Right hindlimb (tissue), 1 donor: ENCODE measurements at regions not wholly inside any gene's neighbourhood (a gene's known extent, or its start where the extent isn't known, plus 50 kb on each side); places are given as distances from the start of the nearest gene placed in this dataset.
"Not testable (repeated sequence)": the region's sequence is repeated elsewhere in the genome, so short reads cannot be mapped to it uniquely, and the experiment has no call there.

Source experiments
- DNase-seq: peaks from one replicate; pipeline ENCODE4 v3.0.0-alpha.2; 2018

DNA sequence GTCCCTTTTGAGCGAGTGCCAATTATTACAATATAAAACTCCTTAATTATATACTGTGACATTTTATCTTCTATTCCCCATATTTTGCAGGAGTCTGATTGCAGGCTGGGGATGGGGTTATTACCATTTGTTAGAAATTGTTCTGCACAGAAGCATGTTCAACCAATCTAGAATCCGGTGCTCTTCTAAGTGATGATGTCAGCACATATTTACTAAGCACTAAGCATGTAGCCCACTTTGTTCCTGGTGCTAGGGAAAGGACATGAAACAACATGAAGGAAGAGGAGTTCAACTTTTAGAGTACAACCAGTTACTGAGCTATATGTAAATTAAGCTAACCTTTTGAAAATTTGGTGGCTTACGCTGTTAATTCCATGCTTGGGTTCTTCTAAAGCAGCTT lies 52.8 kb upstream of the IL1RAPL2 start:
- no peak for DNase-seq

DNA sequence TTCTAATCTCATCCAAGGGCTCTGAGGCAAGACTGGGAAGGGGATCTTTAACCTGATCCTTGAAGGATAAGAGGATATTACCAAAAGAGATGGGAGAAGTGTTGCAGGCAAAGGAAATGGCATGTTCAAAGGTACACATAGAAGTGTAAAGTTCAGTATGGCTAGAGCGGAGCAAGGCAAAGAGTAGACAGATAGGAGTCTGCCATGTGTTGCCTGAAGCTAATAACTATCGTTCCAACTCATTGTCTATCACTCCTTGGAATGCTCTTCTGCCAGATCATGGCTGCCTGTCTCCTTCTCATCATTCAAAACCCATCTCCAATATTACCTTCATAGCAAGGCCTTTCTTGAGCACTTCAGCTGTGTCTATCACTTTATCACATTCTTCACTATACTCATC lies 55.2 kb upstream of the IL1RAPL2 start:
- no peak for DNase-seq

DNA sequence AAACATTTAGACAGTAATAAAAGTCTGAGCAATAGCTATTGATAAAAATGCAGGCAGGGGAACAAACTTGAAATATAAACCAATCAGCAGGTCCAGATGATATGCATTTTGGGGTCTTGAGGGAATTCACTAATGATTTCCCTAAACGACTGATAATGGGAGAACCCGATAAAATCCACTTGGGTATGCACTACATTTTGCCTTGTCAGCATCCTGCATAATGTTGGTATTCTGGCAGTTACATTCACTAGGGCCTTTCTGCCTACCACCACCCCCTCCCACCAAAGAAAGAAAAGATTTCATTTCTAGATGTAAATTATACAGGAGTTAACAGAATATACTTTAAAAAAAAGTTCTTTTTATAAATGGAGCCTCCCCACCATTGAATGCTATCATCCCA lies 63.5 kb upstream of the IL1RAPL2 start:
- DNase-seq = no peak

DNA sequence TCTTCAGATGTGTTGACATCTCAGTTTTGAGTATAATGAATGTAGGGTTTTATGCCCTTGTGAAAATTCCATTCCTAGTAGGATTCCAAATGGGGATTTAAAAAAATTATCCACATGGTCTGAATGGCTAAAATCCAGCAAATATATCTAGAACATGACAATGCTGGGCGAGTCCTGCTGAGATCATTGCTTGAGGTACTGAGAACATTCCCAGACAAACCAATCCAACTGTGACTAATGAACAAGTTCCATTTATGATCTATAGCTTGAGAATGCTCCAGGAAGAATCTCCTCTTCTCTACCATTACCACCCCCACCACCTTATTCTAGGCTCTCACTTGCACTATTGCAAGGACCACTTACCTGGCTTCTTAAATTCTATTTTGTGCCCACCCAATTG lies 77.2 kb upstream of the IL1RAPL2 start:
- no peak for DNase-seq

DNA sequence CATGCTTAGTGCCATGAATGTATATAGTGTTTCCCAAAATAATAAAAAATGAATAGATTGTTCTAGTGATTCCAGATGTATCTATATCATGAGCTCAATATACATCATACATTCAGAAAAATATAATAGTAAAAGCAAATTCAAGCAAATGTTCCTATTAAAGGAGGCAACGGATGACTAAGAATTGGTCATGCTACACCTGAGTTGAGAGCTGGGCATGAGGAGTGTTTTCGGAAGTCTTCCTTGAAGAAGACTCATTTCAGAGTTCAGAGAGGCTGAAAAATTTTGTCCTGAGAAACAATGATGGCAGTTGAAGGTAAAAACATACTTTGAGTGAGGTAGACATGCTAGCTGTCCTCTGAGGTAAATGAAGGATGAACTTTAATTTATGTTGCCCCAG lies 79.3 kb upstream of the IL1RAPL2 start:
- DNase-seq = no peak

DNA sequence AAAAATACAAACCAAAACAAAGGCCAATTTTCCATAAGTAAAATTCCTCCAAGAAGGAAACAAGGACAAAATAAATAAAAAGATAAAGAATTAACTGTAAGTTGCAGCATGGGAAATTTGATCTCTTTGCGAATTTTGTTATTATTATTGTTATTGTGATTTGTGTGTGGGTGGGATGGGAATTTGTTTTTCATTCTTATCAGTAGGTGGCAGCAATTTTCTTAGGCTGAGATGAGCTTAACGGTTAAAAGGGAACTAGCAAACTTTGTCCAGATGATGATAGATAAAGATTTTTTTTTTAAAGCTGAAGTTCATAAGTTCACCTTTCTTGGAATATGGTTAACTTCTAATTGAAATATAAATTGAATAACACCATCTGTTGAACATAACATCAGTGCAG lies 83.2 kb upstream of the IL1RAPL2 start:
- DNase-seq = no peak

DNA sequence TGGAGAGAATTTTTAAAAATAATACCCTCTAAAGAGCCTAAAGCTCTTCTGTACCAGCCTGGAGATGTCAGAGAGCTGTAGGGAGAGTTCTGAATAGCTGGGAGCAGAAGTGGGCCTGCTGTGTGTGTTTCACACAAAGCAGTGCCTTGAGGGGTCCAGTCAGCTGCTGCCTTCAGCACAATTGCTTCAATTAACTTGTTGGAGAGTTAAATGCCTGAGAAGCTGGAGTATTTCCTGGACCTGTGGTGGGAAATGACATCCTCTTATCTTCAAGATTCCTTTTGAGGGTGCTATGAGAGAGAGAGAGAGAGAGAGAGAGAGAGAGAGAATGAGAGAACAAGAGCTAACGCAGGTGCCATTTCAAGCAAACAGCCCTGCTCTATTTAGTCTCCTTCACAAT lies 96.2 kb upstream of the IL1RAPL2 start:
- DNase-seq = no peak

DNA sequence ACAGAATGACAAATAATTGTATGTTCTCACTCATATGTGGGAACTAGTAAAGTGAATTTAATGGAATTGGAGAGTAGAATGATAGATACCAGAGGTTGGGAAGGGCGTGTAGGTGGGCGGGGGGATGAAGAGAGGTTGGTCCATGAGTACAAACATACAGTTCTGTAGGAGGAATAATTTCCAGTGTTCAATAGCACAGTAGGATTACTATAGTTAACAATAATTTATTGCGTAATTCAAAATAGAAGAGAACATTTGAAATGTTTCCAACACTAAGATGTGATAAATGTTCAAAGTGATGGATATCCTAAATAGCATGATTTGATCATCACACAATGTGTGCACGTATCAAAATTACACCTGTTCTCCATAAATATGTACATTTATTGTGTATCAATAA lies 106.2 kb upstream of the IL1RAPL2 start:
- DNase-seq = no peak

DNA sequence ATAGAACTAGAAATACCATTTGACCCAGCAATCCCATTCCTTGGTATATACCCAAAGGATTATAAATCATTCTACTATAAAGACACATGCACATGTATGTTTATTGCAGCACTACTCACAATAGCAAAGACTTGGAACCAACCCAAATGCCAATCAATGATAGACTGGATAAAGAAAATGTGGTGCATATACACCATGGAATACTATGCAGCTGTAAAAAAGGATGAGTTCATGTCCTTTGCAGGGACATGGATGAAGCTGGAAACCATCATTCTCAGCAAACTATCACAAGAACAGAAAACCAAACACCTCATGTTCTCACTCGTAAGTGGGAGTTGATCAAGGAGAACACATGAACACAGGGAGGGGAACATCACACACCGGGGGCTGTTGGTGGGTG lies 108.9 kb upstream of the IL1RAPL2 start:
- not testable (repeated sequence) for DNase-seq

DNA sequence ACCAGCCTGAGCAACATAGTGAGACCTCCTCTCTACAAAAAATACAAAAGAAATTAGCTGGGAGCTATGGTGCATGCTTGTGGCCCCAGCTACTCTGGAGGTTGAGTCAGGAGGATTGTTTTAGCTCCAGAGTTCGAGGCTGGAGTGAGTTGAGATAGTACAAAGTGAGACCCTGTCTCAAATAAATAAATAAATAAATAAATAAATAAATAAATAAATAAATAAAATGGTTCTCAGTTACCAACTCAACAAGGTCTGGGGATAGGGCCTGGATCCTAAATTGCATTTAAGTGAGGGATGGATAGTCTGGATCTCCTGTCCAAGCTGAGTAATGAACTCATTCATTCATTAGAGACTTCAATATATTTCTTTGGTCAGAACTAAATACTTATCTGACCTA lies 115.7 kb upstream of the IL1RAPL2 start:
- DNase-seq = no peak

DNA sequence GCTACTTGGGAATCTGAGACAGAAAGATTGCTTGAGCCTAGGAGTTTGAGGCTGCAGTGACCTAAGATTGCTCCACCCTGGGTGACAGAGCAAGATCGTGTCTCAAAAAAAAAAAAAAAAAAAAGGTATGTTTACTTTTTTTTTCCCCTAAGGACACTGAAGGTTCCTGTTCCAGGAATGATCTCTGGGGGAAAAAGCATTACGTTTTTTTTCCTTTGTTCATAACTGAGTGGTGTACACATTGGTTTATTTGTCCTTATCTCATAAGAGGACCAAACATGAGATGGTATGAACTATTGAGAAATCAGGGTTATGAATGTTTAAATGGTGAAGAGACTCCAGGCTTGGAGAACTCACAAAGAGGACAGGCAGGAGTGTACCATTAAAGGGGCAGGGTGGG lies 120.4 kb upstream of the IL1RAPL2 start:
- no peak for DNase-seq

DNA sequence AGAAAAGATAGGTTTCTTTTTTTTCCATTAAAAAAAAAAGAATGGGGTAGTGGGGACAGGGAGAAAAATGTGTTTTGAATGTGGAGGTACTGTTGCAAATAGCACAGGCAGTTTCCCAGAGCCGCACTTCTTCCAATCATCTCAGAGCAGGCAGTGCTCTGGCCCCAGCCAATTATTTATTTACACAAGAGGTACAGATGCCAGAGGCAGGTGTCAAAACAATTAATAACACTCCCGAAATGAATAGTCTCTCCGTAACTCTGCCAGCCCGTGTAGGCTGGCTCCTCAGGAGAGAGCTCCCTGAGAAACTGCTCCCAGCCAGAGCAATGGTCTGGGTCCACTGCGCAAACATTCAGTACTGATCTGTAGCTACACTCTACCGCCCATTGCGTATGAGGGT lies 130.8 kb upstream of the IL1RAPL2 start:
- DNase-seq = no peak

DNA sequence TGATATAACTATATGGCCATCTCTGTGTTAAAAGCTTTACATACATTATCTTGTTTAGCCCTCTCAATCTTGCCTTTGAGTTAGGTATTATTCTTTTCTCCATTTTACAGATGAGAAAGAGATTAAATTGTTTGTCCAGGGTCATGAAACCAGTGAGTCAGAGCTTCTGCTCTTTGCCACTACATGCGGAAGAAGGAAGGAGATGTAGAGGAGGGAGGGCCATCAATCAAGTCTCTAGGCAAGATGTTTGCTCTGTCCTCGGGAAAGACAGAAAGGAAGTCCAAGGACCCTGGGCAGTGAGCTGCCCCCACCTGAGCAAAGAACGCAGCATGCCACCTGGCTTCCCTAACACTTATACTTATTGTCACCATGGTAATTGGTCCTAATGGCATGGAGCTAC lies 133.7 kb upstream of the IL1RAPL2 start:
- no peak for DNase-seq

DNA sequence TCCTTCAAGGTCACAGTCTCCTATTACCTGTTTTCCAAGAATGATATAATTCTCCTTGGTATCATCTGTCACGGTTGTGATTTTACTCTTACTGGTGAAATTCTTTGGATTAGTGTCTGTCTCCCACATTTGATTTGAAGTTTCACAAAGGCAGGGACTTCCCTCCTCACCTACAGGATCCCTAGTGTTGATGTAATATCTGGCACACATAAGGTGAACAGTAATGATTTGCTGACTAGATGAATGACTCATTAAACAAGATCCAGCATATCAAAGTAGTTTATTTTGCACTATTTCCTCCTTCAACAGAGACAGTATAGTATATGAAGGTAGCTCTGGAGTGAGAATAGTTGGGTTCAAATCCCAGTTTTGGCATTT lies 135.3 kb upstream of the IL1RAPL2 start:
- DNase-seq = no peak

DNA sequence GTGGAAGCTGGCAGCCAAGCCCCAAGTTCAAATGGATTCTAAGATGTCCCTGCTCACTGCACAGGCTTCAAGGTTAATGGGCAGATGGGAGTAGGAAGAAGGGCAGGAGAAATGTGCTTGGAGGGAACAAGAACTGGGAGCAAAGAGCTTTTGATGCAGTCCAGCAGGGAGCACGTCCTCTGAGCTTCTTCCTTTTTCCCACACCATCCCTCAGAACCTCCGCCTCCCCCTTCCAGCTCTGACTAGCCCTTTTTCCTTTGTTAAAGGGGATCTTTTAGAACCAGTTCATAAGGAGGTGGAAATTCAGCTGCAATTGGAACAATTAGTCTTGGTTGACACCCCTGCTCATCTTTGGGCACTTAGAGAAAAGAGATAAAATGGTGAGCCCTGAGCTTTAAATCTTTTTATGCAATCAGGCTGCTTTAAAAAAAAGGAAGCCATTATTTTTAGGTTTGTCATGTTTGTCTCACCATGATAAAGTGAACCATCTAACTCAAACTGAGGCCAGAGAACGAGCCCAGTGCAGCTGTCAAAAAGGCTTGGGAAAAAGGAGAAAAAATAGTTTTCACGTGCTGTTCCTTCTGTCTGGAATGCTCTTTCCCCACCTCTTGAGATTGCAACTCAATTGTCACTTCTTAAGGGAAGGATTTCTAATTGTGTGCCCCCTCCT lies 135.8 kb upstream of the IL1RAPL2 start:
- no peak for DNase-seq

DNA sequence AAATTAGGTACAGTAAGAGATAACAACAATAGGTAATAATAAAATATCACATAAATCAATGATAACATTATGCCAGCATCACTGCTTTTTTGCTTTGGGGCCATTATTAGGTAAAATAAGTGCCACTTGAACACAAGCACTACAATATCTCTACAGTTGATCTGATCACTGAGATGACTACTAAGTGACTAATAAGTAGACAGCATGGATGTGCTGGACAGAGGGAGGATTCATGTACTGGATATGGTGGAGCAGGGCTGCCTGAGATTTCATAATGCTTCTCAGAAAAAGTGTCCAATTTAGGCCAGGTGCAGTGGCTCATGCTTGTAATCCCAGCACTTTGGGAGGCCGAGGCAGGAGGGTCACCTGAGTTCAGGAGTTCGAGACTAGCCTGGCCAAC lies 137.8 kb upstream of the IL1RAPL2 start:
- no peak for DNase-seq

DNA sequence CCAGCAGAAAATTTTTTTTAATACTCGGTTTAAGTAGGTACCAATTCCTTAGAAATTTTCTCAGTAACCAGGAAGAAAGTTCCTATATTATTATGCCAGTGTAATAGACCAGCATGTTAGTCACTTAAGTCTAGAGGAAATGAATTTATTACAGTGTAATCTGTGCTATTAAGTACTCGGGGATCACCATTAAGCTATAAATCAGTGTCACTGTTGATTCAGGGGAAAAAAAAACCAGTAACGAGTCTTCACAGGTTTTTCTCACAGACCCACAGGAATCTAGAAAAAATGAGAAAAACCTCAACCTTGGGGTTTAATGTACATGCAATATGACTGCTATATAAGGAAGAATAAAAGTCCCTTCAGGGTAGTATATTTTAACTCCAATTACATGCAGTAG lies 138.3 kb upstream of the IL1RAPL2 start:
- DNase-seq = no peak

DNA sequence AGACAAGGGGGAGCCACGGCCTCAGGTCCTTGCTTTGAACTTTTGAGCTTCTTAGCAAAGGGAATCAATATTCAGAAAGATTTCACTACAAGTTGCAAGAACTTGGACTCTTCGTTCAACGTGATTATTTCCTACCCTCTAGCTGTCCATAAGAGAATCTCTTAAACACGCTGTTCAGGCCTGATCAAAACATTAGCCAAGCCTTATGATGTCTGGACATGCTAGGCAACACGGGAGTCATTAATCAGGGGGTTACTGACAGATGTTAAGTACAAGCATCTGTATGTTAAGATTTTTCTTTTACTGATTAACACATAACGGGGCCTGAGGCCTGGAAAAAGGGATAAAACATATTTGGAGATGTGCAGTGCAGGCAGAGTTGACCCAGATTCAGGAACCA lies 138.9 kb upstream of the IL1RAPL2 start:
- no peak for DNase-seq

DNA sequence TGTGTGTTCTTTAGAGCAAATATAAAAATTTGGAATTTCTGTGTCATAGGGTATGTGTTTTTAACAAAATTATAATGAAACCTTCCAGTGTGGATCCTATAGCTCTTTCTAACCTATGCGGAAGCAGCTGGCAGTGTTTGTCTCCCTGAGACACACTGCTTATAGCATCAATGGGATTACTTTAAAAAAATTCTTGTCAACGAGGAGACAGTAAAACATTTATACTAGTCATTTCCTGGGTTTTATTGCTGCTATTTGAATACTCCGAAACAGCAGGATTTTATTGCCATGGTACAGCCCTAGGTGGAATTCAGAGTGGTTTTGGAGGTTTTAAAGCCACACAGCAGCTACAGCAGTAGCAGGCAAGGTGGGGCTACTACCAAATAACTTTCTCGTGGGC lies 145.1 kb upstream of the IL1RAPL2 start:
- no peak for DNase-seq

DNA sequence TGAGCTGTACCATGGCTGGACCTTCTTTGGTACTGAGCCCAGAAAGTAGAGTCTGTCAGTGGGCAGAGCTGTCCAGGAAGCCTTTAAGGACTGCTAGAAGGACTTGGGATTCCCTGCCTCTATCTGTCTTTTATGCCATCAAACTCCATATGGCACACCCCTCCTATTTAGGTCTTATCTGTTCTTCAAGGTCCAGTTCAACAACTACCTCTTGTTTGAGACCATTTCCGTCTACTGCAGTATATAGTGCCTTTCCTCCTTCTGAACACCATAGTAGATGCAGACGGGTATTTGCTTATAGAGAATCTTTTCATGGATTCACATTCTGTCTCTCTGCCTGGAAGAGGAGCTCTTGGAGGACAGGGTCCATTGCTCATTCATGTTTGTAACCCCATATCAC lies 146.1 kb upstream of the IL1RAPL2 start:
- DNase-seq = no peak

DNA sequence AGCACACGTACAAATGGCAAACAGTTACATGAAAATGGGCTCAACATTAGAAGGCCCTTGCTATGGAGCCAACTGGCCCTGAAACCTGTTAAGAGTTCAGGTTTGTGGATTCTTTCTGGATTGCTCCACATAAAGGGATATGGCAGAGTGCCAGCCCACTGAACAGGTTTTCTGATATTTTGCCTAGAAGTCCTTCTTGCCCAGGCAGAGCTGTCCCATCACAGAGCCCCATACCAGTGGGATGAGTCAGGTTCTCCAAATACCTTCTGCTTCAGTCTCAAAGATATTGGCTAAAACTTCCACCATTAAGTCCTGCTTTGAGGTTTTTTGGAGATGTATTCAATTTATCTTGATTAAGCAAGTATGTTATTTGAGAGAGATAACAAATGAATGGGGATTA lies 146.8 kb upstream of the IL1RAPL2 start:
- no peak for DNase-seq

DNA sequence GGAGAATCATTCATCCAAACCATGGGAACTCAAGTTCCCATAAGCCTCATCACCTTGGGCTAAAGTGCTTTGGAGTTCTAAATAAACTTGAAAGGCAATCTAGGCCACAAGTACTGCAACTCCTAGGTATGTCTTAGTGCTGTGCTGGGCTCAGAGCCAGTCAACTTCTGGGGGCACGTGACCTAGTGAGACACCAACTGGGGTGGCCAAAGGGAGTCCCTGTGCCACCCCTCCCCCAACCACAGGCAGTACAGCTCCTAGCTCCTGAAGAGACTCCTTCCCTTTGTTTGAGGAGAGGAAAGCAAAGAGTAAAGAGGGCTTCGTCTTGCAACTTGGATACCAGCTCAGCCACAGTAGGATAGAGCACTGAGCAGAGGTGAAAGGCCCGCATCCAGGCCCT lies 154.2 kb upstream of the IL1RAPL2 start:
- DNase-seq = no peak

DNA sequence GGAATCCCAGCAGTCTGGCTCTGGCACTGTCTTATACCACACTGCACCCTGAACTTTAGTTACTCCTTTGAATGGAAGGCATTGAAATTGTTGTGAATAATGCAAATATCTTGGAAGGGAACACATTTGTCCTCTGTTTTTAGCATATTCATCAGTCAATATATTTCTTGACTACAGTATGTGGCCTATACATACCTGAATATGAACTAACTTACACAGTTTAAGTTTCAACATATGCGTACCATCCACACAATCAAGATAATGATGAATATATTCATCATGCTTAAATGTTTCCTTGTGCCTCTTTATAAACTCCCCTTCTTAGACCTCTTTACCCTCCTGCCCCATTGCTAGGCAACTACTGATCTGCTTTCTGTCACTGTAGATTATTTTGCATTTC lies 145.7 kb upstream of the ESX1 start:
- no peak for DNase-seq

DNA sequence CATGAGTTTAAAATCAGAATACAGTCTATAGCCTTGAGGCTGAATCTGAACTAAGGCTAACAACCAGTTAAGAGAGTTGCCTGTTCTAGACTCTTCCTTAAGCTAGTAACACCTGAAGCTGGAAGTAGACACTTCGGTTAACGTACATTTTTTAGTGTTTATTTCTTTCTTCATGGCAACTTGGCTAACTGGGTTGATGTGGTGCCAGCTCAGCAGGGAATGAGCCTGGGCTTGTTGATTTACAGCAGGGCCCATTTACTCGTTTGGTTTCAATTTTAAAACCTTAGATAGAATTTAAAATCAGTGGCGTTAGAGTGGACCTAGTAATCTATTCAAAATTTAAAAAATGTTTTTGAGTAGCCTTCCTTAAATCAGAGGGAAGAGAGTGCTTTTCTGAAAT lies 137.6 kb upstream of the ESX1 start:
- no peak for DNase-seq

DNA sequence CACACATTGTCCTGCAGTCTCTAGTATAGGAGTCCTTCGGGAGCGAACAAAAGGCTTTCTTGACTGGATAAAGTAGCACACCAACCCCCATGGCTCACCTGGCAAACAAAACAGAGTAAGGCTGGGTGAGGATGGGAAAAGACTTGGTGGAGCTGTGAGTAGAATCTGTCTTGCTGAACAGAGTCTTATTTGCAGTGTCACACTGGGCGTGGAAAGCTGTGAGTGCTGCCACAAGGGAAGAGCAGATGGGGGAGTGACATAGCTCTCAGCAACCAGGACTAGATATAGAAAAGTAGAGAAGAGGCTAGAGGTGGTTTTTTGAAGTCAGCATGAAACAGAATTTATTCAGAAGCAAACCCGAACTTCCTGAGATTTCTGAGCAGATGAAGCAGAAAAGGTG lies 137.2 kb upstream of the ESX1 start:
- no peak for DNase-seq

DNA sequence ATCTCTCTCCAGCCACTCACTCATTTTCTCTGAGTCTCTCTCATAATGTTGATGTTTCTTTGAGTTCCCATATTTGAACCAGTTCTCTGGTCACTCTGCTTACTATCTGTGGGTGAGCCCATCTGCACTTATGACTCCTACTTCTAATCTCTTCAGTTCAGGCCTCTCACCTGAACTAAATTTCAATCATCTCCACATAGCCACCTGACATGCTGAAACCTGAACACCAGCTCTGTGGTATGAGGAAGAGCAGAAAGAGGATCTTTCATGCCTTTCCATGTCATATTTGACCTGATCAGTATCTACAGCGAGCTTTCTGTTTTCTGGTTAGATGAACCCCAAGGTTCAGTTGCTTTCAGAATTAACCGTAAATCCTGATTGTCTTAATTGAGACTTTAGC lies 122.2 kb upstream of the ESX1 start:
- no peak for DNase-seq
